Dermis microvascular lymphatic vessel endothelial cell (primary cell): ENCODE measurements at regions not wholly inside any gene's neighbourhood (a gene's known extent, or its start where the extent isn't known, plus 50 kb on each side); places are given as distances from the start of the nearest gene placed in this dataset.

ENCODE experiments used
- DNase-seq, 2 donors: peaks; one replicate each; pipeline versions ENCODE4 v3.0.0 to v3.0.0-alpha.2; 2010; ENCODE audit warnings: low read depth in 2 of 2

DNA sequence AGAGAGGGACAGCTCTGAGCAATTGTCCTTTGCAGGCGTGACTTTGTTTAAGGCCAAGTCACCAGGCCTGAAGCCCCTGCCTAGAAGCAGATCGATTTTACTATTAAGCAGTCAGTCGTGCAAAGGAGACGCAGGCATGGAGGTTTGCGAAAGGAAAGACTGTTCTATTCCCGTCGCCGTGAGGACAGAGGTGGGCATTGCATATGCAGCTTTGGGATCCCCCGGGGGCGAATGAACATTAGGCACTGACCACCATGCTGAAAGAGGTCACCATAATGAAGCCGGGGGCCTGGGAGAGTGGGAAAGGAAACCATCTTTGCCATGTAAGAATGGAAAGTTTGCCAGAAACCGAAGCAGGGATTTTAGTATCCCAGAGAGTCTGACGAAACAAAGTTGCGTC lies 231.6 kb downstream of the BCL11A start:
- no peak for DNase-seq

DNA sequence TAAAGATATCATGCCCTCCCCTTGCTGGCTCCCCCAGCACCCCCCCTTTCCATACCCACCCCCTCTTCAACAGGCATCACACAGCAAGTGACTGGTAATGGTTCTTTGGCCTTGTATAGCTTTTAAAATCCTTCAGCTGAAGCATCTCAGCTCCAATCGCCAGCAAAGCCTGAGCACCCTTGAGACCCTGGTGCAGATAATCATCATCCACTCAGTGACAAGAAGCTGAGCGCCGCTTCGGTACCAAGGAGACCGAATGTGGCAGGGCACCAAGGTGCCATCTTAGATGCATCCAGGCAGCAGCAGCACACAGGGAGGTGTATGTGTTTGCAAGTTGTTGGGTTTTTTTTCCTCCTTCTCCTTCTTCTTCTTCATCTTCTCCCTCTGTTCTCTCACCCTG lies 232.7 kb downstream of the BCL11A start:
- DNase-seq = no peak

GRCh38 chr2:60319031-60319547 lies 234.4 kb downstream of the BCL11A start:
- DNase-seq = no peak

GRCh38 chr2:60318544-60318943 lies 234.9 kb downstream of the BCL11A start:
- no peak for DNase-seq

DNA sequence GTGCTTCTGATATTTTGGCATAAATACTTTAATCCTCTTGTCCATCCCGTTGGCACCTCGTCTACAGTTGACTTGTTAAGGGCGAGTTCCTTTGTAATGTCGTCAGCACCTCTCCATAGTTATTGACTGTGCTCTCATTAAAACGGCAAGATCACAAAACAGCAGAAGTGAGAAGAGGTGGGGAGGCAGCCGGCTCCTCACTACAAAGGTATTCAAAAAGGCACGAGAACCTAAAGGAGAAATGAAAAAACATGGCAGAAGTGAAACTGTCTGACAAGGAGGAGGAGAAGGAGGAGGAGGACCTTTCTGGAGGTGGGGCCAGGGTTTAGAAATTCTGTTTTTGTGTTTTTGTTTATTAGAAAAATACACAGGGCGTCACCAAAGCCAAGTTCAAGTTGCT lies 235.6 kb downstream of the BCL11A start:
- no peak for DNase-seq

DNA sequence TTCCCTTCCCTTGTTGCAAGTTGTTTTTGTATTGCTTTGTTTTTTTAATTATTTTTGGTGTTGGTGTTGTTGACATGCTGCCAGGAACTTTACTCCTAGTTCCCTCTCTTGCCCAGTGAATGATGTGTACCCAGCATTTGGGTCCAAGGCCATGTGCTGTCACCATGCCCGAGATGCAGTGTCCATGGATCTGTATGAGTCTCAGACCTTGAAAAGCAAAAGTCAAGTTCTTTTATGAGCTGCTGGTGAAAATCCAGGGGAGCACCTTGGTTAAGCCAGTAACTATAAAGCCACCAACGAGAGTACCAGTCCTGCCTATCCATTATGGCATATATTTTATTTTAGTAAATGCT lies 236.4 kb downstream of the BCL11A start:
- no peak for DNase-seq

DNA sequence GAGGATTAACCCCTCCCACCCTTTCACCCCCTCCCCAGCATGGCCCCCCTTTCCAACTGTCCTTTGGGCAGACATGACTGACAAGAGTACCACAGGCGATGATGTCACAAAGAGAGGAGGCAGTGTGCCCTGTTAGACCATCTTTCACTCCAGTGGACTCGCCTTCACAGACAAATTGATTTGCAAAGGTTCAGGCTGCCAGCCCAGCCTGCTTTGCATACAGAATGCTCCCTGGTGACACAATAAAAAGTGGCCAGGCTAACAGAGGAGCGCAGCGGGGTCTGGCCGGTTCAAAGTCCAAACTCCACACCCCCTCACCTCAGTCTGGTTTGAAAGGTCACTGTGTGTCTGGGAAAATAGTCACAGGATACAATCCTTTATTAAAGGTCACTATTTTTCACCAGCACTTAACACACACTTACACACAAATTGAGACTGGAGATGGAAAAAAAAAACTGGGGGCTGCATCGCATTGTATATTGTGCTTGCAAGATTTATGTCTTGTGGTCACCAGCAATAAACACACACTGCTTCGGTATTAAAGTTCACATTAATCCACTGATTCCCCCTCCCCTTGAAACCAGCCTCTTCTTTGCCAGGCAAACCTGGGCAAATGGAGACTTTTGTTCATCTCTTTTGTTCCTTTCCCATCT lies 236.9 kb downstream of the BCL11A start:
- no peak for DNase-seq

GRCh38 chr2:60313470-60314172 lies 239.8 kb downstream of the BCL11A start:
- no peak for DNase-seq

GRCh38 chr2:60312618-60313017 lies 240.8 kb downstream of the BCL11A start:
- DNase-seq = no peak

GRCh38 chr2:60311524-60311923 lies 241.9 kb downstream of the BCL11A start:
- DNase-seq = no peak

GRCh38 chr2:60309941-60310660 lies 243.4 kb downstream of the BCL11A start:
- DNase-seq = no peak

- DNase-seq = no peak
These were observed 244.1 kb downstream of the BCL11A start for GRCh38 chr2:60309336-60309735.

GRCh38 chr2:60306267-60306861 lies 247.1 kb downstream of the BCL11A start:
- no peak for DNase-seq

DNA sequence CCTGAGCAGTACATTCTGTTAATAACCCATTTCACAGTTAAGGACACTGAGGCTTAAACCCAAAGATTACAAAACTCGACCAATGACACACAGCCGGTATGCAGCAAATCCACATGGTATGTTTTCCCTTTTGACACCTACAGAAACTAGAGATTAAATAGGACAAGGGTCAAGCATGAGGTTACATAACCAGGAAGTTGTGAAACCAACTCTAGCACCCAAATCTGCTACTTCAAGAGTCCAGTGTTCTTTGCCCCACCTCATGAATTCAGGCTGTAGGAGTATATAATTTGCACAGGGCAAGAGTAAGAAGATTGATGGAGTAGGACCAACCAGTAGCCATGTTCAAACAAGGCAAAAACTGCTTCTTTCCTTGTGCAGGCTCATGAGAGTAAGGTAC lies 249.8 kb downstream of the BCL11A start:
- DNase-seq = no peak

DNA sequence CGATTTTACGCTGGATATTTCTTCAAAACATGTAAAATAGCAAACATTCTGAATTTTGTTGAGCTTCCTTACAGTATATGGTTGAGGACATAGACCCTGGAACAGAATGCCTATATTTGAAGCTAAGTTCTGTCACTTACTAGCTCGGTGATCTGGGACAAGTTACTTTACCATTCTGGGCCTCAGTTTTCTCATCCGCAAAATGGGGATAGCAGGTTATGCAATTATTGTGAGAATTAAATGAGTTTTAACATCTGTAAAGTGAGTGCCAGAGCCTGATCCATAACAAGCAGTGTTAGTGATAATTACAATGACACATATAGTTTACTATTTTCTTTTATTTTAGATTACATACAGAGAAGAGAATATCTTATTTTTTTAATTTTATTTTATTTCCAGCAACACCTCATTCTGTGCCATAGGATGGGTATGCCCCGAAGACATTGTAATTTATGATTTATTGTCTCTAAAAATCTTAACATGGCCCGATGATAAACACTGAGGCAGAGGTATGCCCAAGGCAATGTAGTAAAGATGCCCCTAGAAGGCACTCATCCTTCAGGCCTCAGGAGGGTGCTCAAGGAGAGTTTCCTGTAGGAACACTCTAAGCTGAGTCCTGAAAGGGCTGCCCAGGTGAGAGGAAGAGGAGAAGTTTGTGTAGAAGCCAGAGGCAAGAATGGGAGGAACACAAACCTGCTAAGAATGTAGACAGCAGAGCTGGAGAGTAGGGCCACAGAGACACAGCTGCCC lies 250.9 kb downstream of the BCL11A start:
- no peak for DNase-seq

DNA sequence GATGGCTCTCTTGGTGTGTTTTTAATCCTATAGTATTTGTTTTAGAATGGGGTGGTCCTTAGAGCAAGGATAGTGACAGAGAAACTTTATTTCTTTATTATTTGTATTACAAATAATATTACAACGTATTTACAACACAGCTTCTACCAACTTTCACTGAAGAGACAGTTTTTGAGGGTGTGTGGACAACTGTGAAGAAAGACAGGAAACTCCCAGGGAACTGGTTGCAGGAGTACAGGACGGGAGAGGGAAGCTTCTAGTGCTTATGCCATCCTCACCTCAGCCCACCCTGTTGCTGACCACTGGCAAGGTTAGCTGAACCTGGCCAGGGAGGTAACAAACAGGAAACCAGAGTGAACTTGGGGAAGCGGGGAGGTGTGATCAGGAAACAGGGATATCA lies 251.7 kb downstream of the BCL11A start:
- no peak for DNase-seq

GRCh38 chr2:60299179-60299578 lies 254.3 kb downstream of the BCL11A start:
- DNase-seq = no peak

- no peak for DNase-seq
These were observed 255.3 kb downstream of the BCL11A start for GRCh38 chr2:60298006-60298696.

- no peak for DNase-seq
These were observed 256.0 kb downstream of the BCL11A start for GRCh38 chr2:60297296-60298005.

- DNase-seq = no peak
These were observed 257.1 kb downstream of the BCL11A start for GRCh38 chr2:60296219-60296955.
